NCI-H146 treated with DMSO at 0.1 percent for 48 hours (cell line): ENCODE measurements at regions not wholly inside any gene's neighbourhood (a gene's known extent, or its start where the extent isn't known, plus 50 kb on each side); places are given as distances from the start of the nearest gene placed in this dataset.
"Not testable (repeated sequence)": the region's sequence is repeated elsewhere in the genome, so short reads cannot be mapped to it uniquely, and the experiment has no call there.

Source experiments
- DNase-seq: peaks from one replicate; lab custom pipeline; 2025; ENCODE audit not compliant: unreplicated experiment; lab: John Stamatoyannopoulos, UW

- no peak for DNase-seq
Observed at GRCh38 chr10:130708465-130709070, 572.4 kb downstream of the GLRX3 start.

DNA sequence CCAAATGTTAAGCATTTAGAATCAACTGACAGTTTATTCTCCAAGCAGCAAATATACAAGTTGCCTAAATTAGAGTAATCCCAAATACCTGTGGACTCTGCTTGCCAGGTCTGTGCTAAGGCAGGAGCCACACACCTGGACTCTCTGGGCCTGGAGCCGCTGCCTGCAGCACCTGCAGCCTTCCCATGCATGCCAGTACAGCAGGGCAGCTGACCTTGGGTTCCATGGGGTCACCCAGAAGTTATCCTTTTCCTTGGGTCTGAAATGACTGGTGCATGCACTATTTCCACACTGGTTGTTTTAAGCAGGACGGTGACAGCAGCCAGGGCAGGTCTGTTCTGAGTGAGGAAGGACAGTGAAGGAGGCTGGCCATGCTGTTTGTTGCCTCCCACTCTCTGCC, 573.2 kb downstream of the GLRX3 start:
- no peak for DNase-seq

- DNase-seq: no peak
Observed at GRCh38 chr10:130711072-130711471, 574.9 kb downstream of the GLRX3 start.

- DNase-seq: no peak
Observed at GRCh38 chr10:130713135-130713534, 576.9 kb downstream of the GLRX3 start.

GRCh38 chr10:130713731-130714130, 577.5 kb downstream of the GLRX3 start:
- DNase-seq: no peak

- DNase-seq: no peak
Observed at GRCh38 chr10:130714742-130715467, 578.7 kb downstream of the GLRX3 start.

DNA sequence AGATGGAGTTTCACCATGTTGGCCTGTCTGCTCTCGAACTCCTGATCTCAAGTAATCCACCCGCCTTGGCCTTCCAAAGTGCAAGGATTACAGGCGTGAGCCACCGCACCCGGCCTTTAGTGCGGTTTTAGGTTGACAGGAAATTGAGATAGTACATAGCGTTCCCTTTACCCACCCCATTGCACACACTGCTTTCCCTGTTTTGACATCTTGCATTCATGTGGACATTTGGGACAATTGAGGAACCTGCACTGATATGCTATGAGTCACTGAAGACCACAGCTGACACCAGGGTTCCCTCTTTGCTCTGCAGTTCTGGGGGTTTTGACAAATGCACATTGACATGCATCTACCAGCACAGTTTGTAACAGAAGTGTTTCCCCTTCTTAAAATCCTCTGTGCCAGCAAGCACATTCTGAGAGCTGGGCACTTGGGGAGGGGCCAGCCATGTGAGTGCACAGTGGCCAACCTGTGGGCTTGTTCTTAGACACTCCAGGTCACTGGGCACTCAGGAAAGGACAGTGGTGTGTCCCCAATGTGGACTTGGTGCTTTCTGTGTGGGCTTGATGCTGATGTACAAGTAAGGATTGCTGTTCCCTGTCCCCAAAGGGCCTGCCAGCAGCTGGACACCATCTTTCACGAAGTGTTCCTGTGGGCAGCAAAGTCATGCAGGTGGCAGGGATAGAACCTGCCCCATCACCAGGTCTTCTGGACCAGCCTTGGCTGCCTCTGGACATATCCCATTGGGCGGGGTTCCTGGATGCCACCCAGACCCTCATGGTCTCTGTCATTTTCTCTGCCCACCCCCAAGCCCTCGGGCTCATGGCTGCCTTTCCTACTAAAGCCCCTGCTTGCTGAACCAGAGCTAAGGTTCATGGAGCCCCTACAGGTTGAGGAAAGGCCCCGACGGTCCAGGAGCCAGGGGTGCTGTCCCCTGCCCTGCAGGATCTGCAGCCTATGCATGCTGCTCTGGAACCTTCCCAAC, 579.8 kb downstream of the GLRX3 start:
- DNase-seq: no peak

DNA sequence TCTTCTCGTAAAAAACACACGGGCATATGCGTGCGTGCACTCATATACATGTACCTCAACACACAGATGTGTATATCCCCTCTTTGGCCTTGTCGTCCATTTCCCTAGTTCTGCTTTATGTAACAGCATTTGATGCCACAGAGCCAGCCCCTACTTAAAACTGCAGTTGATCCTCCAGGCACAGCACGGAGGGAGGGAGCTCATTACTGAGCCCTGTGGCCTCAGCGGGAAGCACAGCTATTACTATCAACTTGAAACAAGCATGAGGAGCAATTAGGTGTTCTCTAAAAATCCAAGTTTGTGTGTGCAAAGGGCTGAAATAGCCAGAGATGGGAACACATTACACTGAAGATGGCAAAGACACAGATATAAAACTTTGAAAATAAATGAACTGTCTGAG, 580.9 kb downstream of the GLRX3 start:
- no peak for DNase-seq

DNA sequence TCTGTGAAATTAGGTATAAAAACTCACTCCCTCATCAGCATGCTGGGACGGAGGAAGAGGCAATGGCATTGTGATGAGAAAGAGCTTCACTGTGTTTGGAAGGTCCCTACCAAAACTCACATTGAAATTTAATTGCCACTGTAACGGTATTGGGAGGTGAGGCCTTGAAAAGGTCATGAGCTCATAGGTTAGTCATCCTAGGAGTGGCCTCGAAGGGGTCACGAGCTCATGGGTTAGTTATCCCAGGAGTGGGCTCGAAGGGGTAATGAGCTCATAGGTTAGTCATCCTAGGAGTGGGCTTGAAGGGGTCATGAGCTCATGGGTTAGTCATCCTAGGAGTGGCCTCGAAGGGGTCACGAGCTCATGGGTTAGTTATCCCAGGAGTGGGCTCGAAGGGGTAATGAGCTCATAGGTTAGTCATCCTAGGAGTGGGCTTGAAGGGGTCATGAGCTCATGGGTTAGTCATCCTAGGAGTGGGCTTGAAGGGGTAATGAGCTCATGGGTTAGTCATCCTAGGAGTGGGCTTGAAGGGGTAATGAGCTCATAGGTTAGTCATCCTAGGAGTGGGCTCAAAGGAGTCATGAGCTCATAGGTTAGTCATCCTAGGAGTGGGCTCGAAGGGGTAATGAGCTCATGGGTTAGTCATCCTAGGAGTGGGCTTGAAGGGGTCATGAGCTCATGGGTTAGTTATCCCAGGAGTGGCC, 582.7 kb downstream of the GLRX3 start:
- DNase-seq: not testable (repeated sequence)

GRCh38 chr10:130719448-130719752, 583.2 kb downstream of the GLRX3 start:
- DNase-seq: no peak

DNA sequence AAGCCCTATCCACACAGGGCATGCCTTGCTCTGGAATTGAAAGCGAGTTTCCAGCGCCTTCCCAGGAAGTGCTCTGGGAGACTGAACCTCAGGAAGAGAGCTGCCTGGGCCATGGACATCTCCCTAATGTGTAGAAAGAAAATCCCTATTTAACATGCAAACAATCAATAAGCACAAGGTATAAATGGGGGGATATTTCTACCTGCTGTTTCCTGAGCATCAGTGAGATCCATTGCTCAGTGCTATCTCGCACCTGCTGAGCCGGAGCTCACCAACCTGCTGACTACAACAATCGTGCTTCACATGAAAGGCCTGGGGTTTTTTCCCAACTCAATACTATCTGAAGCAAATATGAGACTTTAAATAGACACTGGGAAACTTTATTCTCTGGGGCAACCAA, 584.0 kb downstream of the GLRX3 start:
- DNase-seq: no peak

- no peak for DNase-seq
Observed at GRCh38 chr10:130721971-130722370, 585.8 kb downstream of the GLRX3 start.

- DNase-seq: no peak
Observed at GRCh38 chr10:130723704-130724103, 587.5 kb downstream of the GLRX3 start.

DNA sequence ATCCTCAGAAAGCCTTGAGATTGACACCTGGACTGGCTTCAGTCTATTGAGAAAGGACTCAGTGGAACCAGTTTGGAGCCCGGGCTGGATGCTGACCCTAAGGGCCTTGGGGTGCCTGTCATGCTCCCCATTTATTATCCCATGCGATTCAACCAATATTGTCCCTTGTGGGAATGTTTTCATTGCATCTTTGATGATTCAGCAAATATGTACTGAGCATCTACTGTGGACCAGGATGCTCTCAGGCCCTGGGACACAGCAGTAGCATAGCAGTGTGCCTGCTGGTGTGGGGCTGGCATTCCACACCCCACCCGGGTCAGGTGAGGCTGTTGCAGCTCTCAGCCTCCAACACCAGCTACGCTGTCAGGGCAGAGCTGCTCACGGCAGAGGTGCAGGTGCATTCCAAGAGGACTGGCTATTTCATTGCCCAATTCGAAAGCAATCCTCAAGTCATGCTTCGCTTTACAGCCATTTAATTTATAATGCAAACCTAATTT, 586.0 kb downstream of the TCERG1L start:
- no peak for DNase-seq

DNA sequence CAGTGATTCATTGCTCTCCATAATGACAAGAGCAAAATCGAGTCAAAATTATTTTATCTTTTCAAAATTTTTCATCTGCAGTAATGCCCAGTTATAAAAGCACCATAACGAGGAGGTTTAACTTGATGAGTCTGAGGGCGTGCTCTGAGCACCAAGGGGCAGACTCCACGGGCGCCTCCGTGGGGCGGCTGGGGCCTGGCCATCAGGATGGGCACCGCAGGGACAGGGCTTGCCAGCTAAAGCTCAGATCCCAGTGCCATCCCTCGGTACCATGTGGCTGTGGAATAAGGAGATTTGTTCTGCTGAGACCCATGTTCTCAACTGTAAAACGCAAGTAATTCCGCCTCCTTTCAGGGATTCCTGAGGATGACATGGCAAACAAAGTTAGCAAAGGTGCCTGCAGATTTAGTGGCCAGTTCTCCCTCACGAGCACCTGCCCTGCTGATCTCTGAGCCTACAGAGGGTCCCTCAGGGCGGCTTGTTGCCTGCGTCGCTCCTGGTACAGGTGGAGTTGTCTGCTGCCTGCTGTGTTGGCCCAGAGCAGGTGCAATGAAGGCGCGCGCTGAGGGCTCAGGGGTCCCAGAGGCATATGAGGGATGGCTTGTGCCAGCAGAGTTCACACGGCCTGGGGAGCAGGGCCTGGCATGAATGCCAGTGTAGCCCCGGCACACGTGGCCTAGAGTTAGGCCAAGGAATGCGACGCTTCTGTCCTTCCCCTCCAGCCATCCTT, 584.4 kb downstream of the TCERG1L start:
- DNase-seq: no peak

- DNase-seq: no peak
Observed at GRCh38 chr10:130727766-130728490, 583.6 kb downstream of the TCERG1L start.

DNA sequence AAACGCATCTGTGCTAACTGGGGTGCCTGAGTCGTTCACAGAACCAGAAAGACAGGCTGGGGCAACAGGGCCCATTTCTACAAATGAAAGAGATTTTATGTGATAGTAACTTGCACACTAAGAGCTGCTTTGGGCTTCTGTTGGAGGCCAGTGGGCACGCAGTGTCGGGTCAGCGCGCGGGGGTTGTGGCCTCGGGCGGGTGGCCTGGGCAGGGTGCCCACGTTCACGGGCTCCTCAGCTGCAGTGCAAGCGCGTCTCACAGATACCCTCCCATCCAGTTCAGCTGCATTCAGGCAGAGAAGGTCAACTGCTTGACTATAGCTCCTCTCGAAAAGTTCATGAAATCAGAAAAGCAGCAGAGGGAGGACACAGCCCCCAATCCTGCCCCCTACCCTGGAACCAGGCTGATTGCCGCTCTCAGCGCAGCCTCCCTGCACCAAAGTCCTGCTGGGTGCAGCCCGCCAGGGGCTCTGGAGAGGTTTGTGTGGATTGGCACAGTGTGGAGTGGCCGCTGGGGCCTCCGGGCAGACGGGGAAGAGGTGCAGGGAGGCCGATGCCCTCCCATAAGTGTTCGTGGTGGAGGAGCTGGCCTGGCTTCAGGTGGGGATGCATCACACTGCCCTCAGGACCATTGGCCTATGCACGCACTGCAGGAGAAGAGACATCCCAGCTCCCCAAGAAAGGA, 582.8 kb downstream of the TCERG1L start:
- DNase-seq: no peak

- DNase-seq: no peak
Observed at GRCh38 chr10:130729876-130730275, 581.6 kb downstream of the TCERG1L start.

DNA sequence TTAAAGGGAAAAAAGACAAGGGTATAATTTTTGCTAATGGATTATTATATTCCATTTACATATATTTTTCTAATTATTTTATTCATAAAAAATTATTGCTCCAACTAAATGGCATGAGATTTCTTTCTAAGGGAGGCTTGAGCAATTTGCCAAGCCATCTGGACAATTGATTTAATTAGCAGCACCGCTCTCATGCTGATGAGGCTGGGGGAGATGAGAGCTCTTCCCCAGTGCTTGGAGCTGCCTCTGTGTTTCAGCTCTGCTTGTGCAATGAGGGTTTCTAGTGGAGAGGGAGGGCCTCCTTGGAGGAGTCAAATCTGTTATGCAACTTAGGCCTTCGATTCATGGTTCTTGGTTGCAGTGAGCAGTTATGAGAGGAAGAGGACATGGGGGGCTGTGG, 574.3 kb downstream of the TCERG1L start:
- no peak for DNase-seq
